ENCODE measurements at regions not wholly inside any gene's neighbourhood (a gene's known extent, or its start where the extent isn't known, plus 50 kb on each side); places are given as distances from the start of the nearest gene placed in this dataset.

- DNase-seq: no peak
- Histone ChIP-seq H3K9ac (ENCODE audit: low read depth in 2 of 2, low read length in 2 of 2) (no peak overlapping the region), H3K27me3 (no peaks in the 10 kb centered on the region), H3K4me1 (no peaks in the 10 kb centered on the region), H3K27ac (no peak overlapping the region), H3K36me3 (no peaks in the 10 kb centered on the region), H3K4me3 (no peak overlapping the region), H3K9me3 (no peaks in the 10 kb centered on the region)
- intact Hi-C loops (cut with DNase I): loop anchor here (5.0 to 10.0 kb wide), 2 partner anchors 141 to 338 kb away; no protein-coding TSS in a partner anchor
- no peak for TF ChIP-seq CTCF (IDR thresholded peaks at IDR 0.05)
Observed at GRCh38 chr4:155026715-155027114, 181.7 kb upstream of the NPY2R start.

- DNase-seq: no peak
- no peak overlapping the region for H3K4me3 ChIP-seq
- no peaks in the 10 kb centered on the region for H3K4me1 ChIP-seq
- no peak overlapping the region for H3K27ac ChIP-seq
- H3K9me3 ChIP-seq: no peaks in the 10 kb centered on the region
- intact Hi-C loops (cut with DNase I): no loop called here
- no peak overlapping the region for H3K9ac ChIP-seq (ENCODE audit: low read depth in 2 of 2, low read length in 2 of 2)
- no peaks in the 10 kb centered on the region for H3K27me3 ChIP-seq
- no peak for TF ChIP-seq CTCF (IDR thresholded peaks at IDR 0.05)
- H3K36me3 ChIP-seq: no peaks in the 10 kb centered on the region
Observed at GRCh38 chr4:155032521-155033229, 175.8 kb upstream of the NPY2R start.

GRCh38 chr4:155033604-155034003, 174.8 kb upstream of the NPY2R start:
- intact Hi-C loops (cut with DNase I): no loop called here
- no peak for TF ChIP-seq CTCF (IDR thresholded peaks at IDR 0.05)
- no peaks in the 10 kb centered on the region for H3K36me3 ChIP-seq
- H3K4me3 ChIP-seq: no peak overlapping the region
- no peak overlapping the region for H3K27ac ChIP-seq
- no peaks in the 10 kb centered on the region for H3K9me3 ChIP-seq
- no peaks in the 10 kb centered on the region for H3K27me3 ChIP-seq
- no peak overlapping the region for H3K9ac ChIP-seq (ENCODE audit: low read depth in 2 of 2, low read length in 2 of 2)
- H3K4me1 ChIP-seq: no peaks in the 10 kb centered on the region
- DNase-seq: no peak

GRCh38 chr4:155037031-155037430, 171.4 kb upstream of the NPY2R start:
- intact Hi-C loops (cut with DNase I): no loop called here
- no peak overlapping the region for H3K4me3 ChIP-seq
- H3K36me3 ChIP-seq: no peaks in the 10 kb centered on the region
- no peak for DNase-seq
- TF ChIP-seq CTCF (IDR thresholded peaks at IDR 0.05): no peak
- H3K27ac ChIP-seq: no peak overlapping the region
- no peak overlapping the region for H3K9ac ChIP-seq (ENCODE audit: low read depth in 2 of 2, low read length in 2 of 2)
- H3K27me3 ChIP-seq: no peaks in the 10 kb centered on the region
- no peaks in the 10 kb centered on the region for H3K4me1 ChIP-seq
- H3K9me3 ChIP-seq: no peaks in the 10 kb centered on the region

- Histone ChIP-seq H3K27me3 (no peaks in the 10 kb centered on the region), H3K4me3 (no peak overlapping the region), H3K36me3 (no peaks in the 10 kb centered on the region), H3K9me3 (no peaks in the 10 kb centered on the region), H3K27ac (no peak overlapping the region), H3K4me1 (no peaks in the 10 kb centered on the region), H3K9ac (ENCODE audit: low read depth in 2 of 2, low read length in 2 of 2) (no peak overlapping the region)
- intact Hi-C loops (cut with DNase I): no loop called here
- DNase-seq: no peak
- TF ChIP-seq CTCF (IDR thresholded peaks at IDR 0.05): no peak
Observed at GRCh38 chr4:155038459-155038858, 170.0 kb upstream of the NPY2R start.
